ENCODE measurements at regions not wholly inside any gene's neighbourhood (a gene's known extent, or its start where the extent isn't known, plus 50 kb on each side); places are given as distances from the start of the nearest gene placed in this dataset.
"Not testable (repeated sequence)": the region's sequence is repeated elsewhere in the genome, so short reads cannot be mapped to it uniquely, and the experiment has no call there.

- Mint-ChIP-seq H3K4me3 (no peak overlapping the region), H3K36me3 (ENCODE audit: low read depth) (no peaks in the 10 kb centered on the region), H3K4me1 (ENCODE audit: low read depth) (no peaks in the 10 kb centered on the region), H3K27me3 (ENCODE audit: low read depth) (no peaks in the 10 kb centered on the region), H3K27ac (no peak overlapping the region), H3K9me3 (no peaks in the 10 kb centered on the region)
- DNase-seq (ENCODE audit: low spot score), result no peak
Measured at GRCh38 chr10:85333594-85333993, 1005.2 kb downstream of the CCSER2 start.

GRCh38 chr10:85362401-85362800 is 1004.2 kb downstream of the GRID1 start:
- H3K27ac Mint-ChIP-seq, result no peak overlapping the region
- DNase-seq (ENCODE audit: low spot score), result no peak
- H3K4me1 Mint-ChIP-seq (ENCODE audit: low read depth), result no peaks in the 10 kb centered on the region
- H3K4me3 Mint-ChIP-seq, result no peak overlapping the region
- no peaks in the 10 kb centered on the region for H3K36me3 Mint-ChIP-seq (ENCODE audit: low read depth)
- no peaks in the 10 kb centered on the region for H3K9me3 Mint-ChIP-seq
- no peaks in the 10 kb centered on the region for H3K27me3 Mint-ChIP-seq (ENCODE audit: low read depth)

GRCh38 chr10:85377029-85377806 is 989.4 kb downstream of the GRID1 start:
- Mint-ChIP-seq H3K9me3 (no peaks in the 10 kb centered on the region), H3K4me3 (no peak overlapping the region), H3K36me3 (ENCODE audit: low read depth) (no peaks in the 10 kb centered on the region), H3K27ac (no peak overlapping the region), H3K4me1 (ENCODE audit: low read depth) (no peaks in the 10 kb centered on the region), H3K27me3 (ENCODE audit: low read depth) (no peaks in the 10 kb centered on the region)
- no peak for DNase-seq (ENCODE audit: low spot score)

GRCh38 chr10:85379338-85379737 is 987.3 kb downstream of the GRID1 start:
- Mint-ChIP-seq H3K9me3 (no peaks in the 10 kb centered on the region), H3K27me3 (ENCODE audit: low read depth) (no peaks in the 10 kb centered on the region)

GRCh38 chr10:85400981-85401695 is 965.5 kb downstream of the GRID1 start:
- Mint-ChIP-seq H3K36me3 (ENCODE audit: low read depth) (no peaks in the 10 kb centered on the region), H3K4me1 (ENCODE audit: low read depth) (no peaks in the 10 kb centered on the region), H3K27me3 (ENCODE audit: low read depth) (no peaks in the 10 kb centered on the region), H3K4me3 (no peak overlapping the region), H3K27ac (no peak overlapping the region), H3K9me3 (no peaks in the 10 kb centered on the region)
- DNase-seq (ENCODE audit: low spot score), result no peak

More at GRCh38 chr10:85379338-85379737, 987.3 kb downstream of the GRID1 start:
- no peak overlapping the region for H3K4me3 Mint-ChIP-seq
- no peak for DNase-seq (ENCODE audit: low spot score)
- no peaks in the 10 kb centered on the region for H3K36me3 Mint-ChIP-seq (ENCODE audit: low read depth)
- H3K27ac Mint-ChIP-seq, result no peak overlapping the region
- no peaks in the 10 kb centered on the region for H3K4me1 Mint-ChIP-seq (ENCODE audit: low read depth)

- Mint-ChIP-seq H3K4me3 (no peak overlapping the region), H3K27me3 (ENCODE audit: low read depth) (no peaks in the 10 kb centered on the region), H3K27ac (no peak overlapping the region), H3K9me3 (no peaks in the 10 kb centered on the region), H3K36me3 (ENCODE audit: low read depth) (no peaks in the 10 kb centered on the region), H3K4me1 (ENCODE audit: low read depth) (no peaks in the 10 kb centered on the region)
- DNase-seq (ENCODE audit: low spot score), result no peak
Measured at GRCh38 chr10:85402541-85402940, 964.1 kb downstream of the GRID1 start.

GRCh38 chr10:85407088-85407487 is 959.5 kb downstream of the GRID1 start:
- no peak overlapping the region for H3K4me3 Mint-ChIP-seq
- peaks cover 6% of the 10 kb centered on the region for H3K9me3 Mint-ChIP-seq
- no peaks in the 10 kb centered on the region for H3K36me3 Mint-ChIP-seq (ENCODE audit: low read depth)
- no peak for DNase-seq (ENCODE audit: low spot score)
- H3K27ac Mint-ChIP-seq, result no peak overlapping the region
- no peaks in the 10 kb centered on the region for H3K4me1 Mint-ChIP-seq (ENCODE audit: low read depth)
- H3K27me3 Mint-ChIP-seq (ENCODE audit: low read depth), result no peaks in the 10 kb centered on the region

- Mint-ChIP-seq H3K4me1 (ENCODE audit: low read depth) (no peaks in the 10 kb centered on the region), H3K4me3 (no peak overlapping the region), H3K9me3 (peaks cover 6% of the 10 kb centered on the region), H3K27me3 (ENCODE audit: low read depth) (no peaks in the 10 kb centered on the region), H3K36me3 (ENCODE audit: low read depth) (no peaks in the 10 kb centered on the region), H3K27ac (no peak overlapping the region)
- DNase-seq (ENCODE audit: low spot score), result no peak
Measured at GRCh38 chr10:85408388-85408787, 958.2 kb downstream of the GRID1 start.

GRCh38 chr10:85410586-85410985 is 956.0 kb downstream of the GRID1 start:
- H3K4me1 Mint-ChIP-seq (ENCODE audit: low read depth); H3K27me3 Mint-ChIP-seq (ENCODE audit: low read depth); H3K9me3 Mint-ChIP-seq; H3K4me3 Mint-ChIP-seq; H3K27ac Mint-ChIP-seq; H3K36me3 Mint-ChIP-seq (ENCODE audit: low read depth); DNase-seq (ENCODE audit: low spot score): not testable (repeated sequence)

- Mint-ChIP-seq H3K27ac (no peak overlapping the region), H3K4me3 (no peak overlapping the region)
Measured at GRCh38 chr10:85413570-85413969, 953.0 kb downstream of the GRID1 start.

GRCh38 chr10:85420501-85421191 is 945.9 kb downstream of the GRID1 start:
- DNase-seq (ENCODE audit: low spot score), result no peak
- H3K27ac Mint-ChIP-seq, result no peak overlapping the region
- H3K9me3 Mint-ChIP-seq, result no peaks in the 10 kb centered on the region
- H3K4me3 Mint-ChIP-seq, result no peak overlapping the region
- no peaks in the 10 kb centered on the region for H3K27me3 Mint-ChIP-seq (ENCODE audit: low read depth)
- no peaks in the 10 kb centered on the region for H3K4me1 Mint-ChIP-seq (ENCODE audit: low read depth)
- no peaks in the 10 kb centered on the region for H3K36me3 Mint-ChIP-seq (ENCODE audit: low read depth)

More at GRCh38 chr10:85413570-85413969, 953.0 kb downstream of the GRID1 start:
- H3K4me1 Mint-ChIP-seq (ENCODE audit: low read depth), result no peaks in the 10 kb centered on the region
- H3K27me3 Mint-ChIP-seq (ENCODE audit: low read depth), result no peaks in the 10 kb centered on the region
- H3K9me3 Mint-ChIP-seq, result peaks cover 9% of the 10 kb centered on the region
- DNase-seq (ENCODE audit: low spot score), result no peak
- no peaks in the 10 kb centered on the region for H3K36me3 Mint-ChIP-seq (ENCODE audit: low read depth)

- no peak overlapping the region for H3K27ac Mint-ChIP-seq
- no peaks in the 10 kb centered on the region for H3K4me1 Mint-ChIP-seq (ENCODE audit: low read depth)
- H3K9me3 Mint-ChIP-seq, result no peaks in the 10 kb centered on the region
- no peak for DNase-seq (ENCODE audit: low spot score)
- no peaks in the 10 kb centered on the region for H3K36me3 Mint-ChIP-seq (ENCODE audit: low read depth)
- no peaks in the 10 kb centered on the region for H3K27me3 Mint-ChIP-seq (ENCODE audit: low read depth)
- H3K4me3 Mint-ChIP-seq, result no peak overlapping the region
Measured at GRCh38 chr10:85421421-85421820, 945.2 kb downstream of the GRID1 start.

GRCh38 chr10:85429126-85429525 is 937.5 kb downstream of the GRID1 start:
- H3K4me3 Mint-ChIP-seq, result no peak overlapping the region
- DNase-seq (ENCODE audit: low spot score), result no peak
- no peaks in the 10 kb centered on the region for H3K36me3 Mint-ChIP-seq (ENCODE audit: low read depth)
- H3K27me3 Mint-ChIP-seq (ENCODE audit: low read depth), result no peaks in the 10 kb centered on the region
- H3K9me3 Mint-ChIP-seq, result no peaks in the 10 kb centered on the region
- H3K4me1 Mint-ChIP-seq (ENCODE audit: low read depth), result no peaks in the 10 kb centered on the region
- H3K27ac Mint-ChIP-seq, result no peak overlapping the region

- Mint-ChIP-seq H3K27ac (no peak overlapping the region), H3K4me1 (ENCODE audit: low read depth) (no peaks in the 10 kb centered on the region), H3K27me3 (ENCODE audit: low read depth) (no peaks in the 10 kb centered on the region), H3K36me3 (ENCODE audit: low read depth) (no peaks in the 10 kb centered on the region), H3K9me3 (no peaks in the 10 kb centered on the region), H3K4me3 (no peak overlapping the region)
- no peak for DNase-seq (ENCODE audit: low spot score)
Measured at GRCh38 chr10:85430991-85431390, 935.6 kb downstream of the GRID1 start.
